Small intestine (tissue), 7 donors: ENCODE measurements at regions not wholly inside any gene's neighbourhood (a gene's known extent, or its start where the extent isn't known, plus 50 kb on each side); places are given as distances from the start of the nearest gene placed in this dataset.
"Not testable (repeated sequence)": the region's sequence is repeated elsewhere in the genome, so short reads cannot be mapped to it uniquely, and the experiment has no call there.

Experiments used
- DNase-seq, 2 donors: peaks; one replicate each; pipeline versions ENCODE4 v3.0.0 to v3.0.0-alpha.2; 2013
- FAIRE-seq: peaks from 2 replicates; lab custom pipeline; 2012; peaks lifted over from hg19 to GRCh38; lab: Jason Lieb, UNC
- H3K27ac ChIP-seq, 3 donors: one replicate each; pipeline ENCODE4 v1.5.1; 2013; ENCODE audit warnings: low read length in 2 of 3, mild to moderate bottlenecking in 2 of 3, control low read depth in 1 of 3, inconsistent platforms in 1 of 3, low read depth in 1 of 3, moderate library complexity in 1 of 3
- H3K27me3 ChIP-seq, 3 donors: one replicate each; pipeline ENCODE4 v1.6.1; 2013; ENCODE audit warnings: low read length in 3 of 3, inconsistent platforms in 1 of 3; ENCODE audit not compliant: control insufficient read depth in 3 of 3, insufficient read depth in 3 of 3
- H3K36me3 ChIP-seq, 3 donors: one replicate each; pipeline ENCODE4 v1.6.1; 2013; ENCODE audit warnings: low read length in 3 of 3, inconsistent platforms in 1 of 3, low read depth in 1 of 3, mild to moderate bottlenecking in 1 of 3, moderate library complexity in 1 of 3; ENCODE audit not compliant: control insufficient read depth in 3 of 3, insufficient read depth in 2 of 3
- H3K4me1 ChIP-seq, 3 donors: one replicate each; pipeline ENCODE4 v1.6.1; 2013; ENCODE audit warnings: low read length in 2 of 3, inconsistent platforms in 1 of 3, low read depth in 1 of 3, mild to moderate bottlenecking in 1 of 3, moderate library complexity in 1 of 3; ENCODE audit not compliant: control insufficient read depth in 3 of 3, insufficient read depth in 2 of 3
- H3K4me3 ChIP-seq, 3 donors: one replicate each; pipeline ENCODE4 v1.5.1; 2013; ENCODE audit warnings: low read length in 3 of 3, control low read depth in 1 of 3, inconsistent platforms in 1 of 3, low read depth in 1 of 3, mild to moderate bottlenecking in 1 of 3, moderate library complexity in 1 of 3
- H3K9me3 ChIP-seq, 2 donors: one replicate each; pipeline ENCODE4 v1.6.1; 2013; ENCODE audit warnings: low read depth in 1 of 2, low read length in 1 of 2; ENCODE audit not compliant: control insufficient read depth in 2 of 2, insufficient read depth in 1 of 2
- WGBS, 3 donors: extraction: QIAGEN DNeasy Blood & Tissue Kit; methylation state at CpG; one replicate each; pipeline ENCODE4 v1.1.7; 2013; 5-methylcytosine and 5-hydroxymethylcytosine counted together
- donor health status: healthy with polysubstance abuse.
- donor health status: control.
- donor health status: control.
- donor health status: Bipolar disorder and iron deficiency.
- donor health status: healthy.

- H3K27me3 ChIP-seq, H3K36me3 ChIP-seq, FAIRE-seq, H3K4me3 ChIP-seq, DNase-seq, H3K9me3 ChIP-seq, H3K27ac ChIP-seq, H3K4me1 ChIP-seq: not testable (repeated sequence)
- 57 to 79% (median 75%) methylated on average over 1 to 2 of the region's 4 CpGs for WGBS, 3 donors
These were observed 916.6 kb downstream of the BRD1 start for GRCh38 chr22:48911067-48911466.

GRCh38 chr22:48908547-48908946, 919.1 kb downstream of the BRD1 start:
- no peak overlapping the region for H3K27ac ChIP-seq
- H3K36me3 ChIP-seq, result no peaks in the 10 kb centered on the region
- DNase-seq (no peak), FAIRE-seq (no peak)
- H3K27me3 ChIP-seq, result no peaks in the 10 kb centered on the region
- no peak overlapping the region for H3K4me3 ChIP-seq
- no peaks in the 10 kb centered on the region for H3K9me3 ChIP-seq
- 80 to 84% (median 81%) methylated on average over 9 of the region's 9 CpGs for WGBS, 3 donors
- H3K4me1 ChIP-seq, result no peaks in the 10 kb centered on the region

- H3K27ac ChIP-seq, result no peak overlapping the region
- H3K36me3 ChIP-seq, result no peaks in the 10 kb centered on the region
- DNase-seq, result no peak
- no peak overlapping the region for H3K4me3 ChIP-seq
- no peaks in the 10 kb centered on the region for H3K4me1 ChIP-seq
- H3K27me3 ChIP-seq, result no peaks in the 10 kb centered on the region
- no peak for FAIRE-seq
- 78 to 82% (median 82%) methylated on average over 12 to 14 of the region's 14 CpGs for WGBS, 3 donors
- no peaks in the 10 kb centered on the region for H3K9me3 ChIP-seq
These were observed 920.1 kb downstream of the BRD1 start for GRCh38 chr22:48907591-48907990.

GRCh38 chr22:48906216-48906835, 921.3 kb downstream of the BRD1 start:
- no peak overlapping the region for H3K4me3 ChIP-seq
- no peaks in the 10 kb centered on the region for H3K36me3 ChIP-seq
- no peak overlapping the region for H3K27ac ChIP-seq
- no peak for FAIRE-seq
- WGBS, 3 donors, result 79 to 82% (median 82%) methylated on average over 17 of the region's 17 CpGs
- no peaks in the 10 kb centered on the region for H3K27me3 ChIP-seq
- no peaks in the 10 kb centered on the region for H3K9me3 ChIP-seq
- no peak for DNase-seq
- no peaks in the 10 kb centered on the region for H3K4me1 ChIP-seq

GRCh38 chr22:48905206-48905975, 922.3 kb downstream of the BRD1 start:
- 70 to 80% (median 72%) methylated on average over 17 of the region's 17 CpGs for WGBS, 3 donors
- Histone ChIP-seq H3K4me1 (no peaks in the 10 kb centered on the region), H3K9me3 (no peaks in the 10 kb centered on the region), H3K27ac (no peak overlapping the region), H3K4me3 (no peak overlapping the region), H3K36me3 (no peaks in the 10 kb centered on the region), H3K27me3 (no peaks in the 10 kb centered on the region)
- DNase-seq (no peak), FAIRE-seq (no peak)

- no peaks in the 10 kb centered on the region for H3K4me1 ChIP-seq
- H3K9me3 ChIP-seq, result no peaks in the 10 kb centered on the region
- H3K27me3 ChIP-seq, result no peaks in the 10 kb centered on the region
- no peak for FAIRE-seq
- no peaks in the 10 kb centered on the region for H3K36me3 ChIP-seq
- no peak overlapping the region for H3K27ac ChIP-seq
- 49 to 69% (median 58%) methylated on average over 17 to 25 of the region's 25 CpGs for WGBS, 3 donors
- no peak for DNase-seq
- no peak overlapping the region for H3K4me3 ChIP-seq
These were observed 924.6 kb downstream of the BRD1 start for GRCh38 chr22:48902983-48903650.

- Histone ChIP-seq H3K9me3 (no peaks in the 10 kb centered on the region), H3K4me3 (no peak overlapping the region), H3K4me1 (no peaks in the 10 kb centered on the region), H3K27ac (no peak overlapping the region), H3K36me3 (no peaks in the 10 kb centered on the region), H3K27me3 (no peaks in the 10 kb centered on the region)
- 83 to 90% (median 85%) methylated on average over 34 to 37 of the region's 37 CpGs for WGBS, 3 donors
- FAIRE-seq (no peak), DNase-seq (no peak)
These were observed 925.4 kb downstream of the BRD1 start for GRCh38 chr22:48902001-48902869.

- H3K27me3 ChIP-seq, result no peaks in the 10 kb centered on the region
- H3K36me3 ChIP-seq, result no peaks in the 10 kb centered on the region
- FAIRE-seq (no peak), DNase-seq (no peak)
- no peak overlapping the region for H3K4me3 ChIP-seq
- H3K27ac ChIP-seq, result no peak overlapping the region
- H3K4me1 ChIP-seq, result no peaks in the 10 kb centered on the region
- H3K9me3 ChIP-seq, result no peaks in the 10 kb centered on the region
- 59 to 65% (median 63%) methylated on average over 12 of the region's 12 CpGs for WGBS, 3 donors
These were observed 926.3 kb downstream of the BRD1 start for GRCh38 chr22:48901324-48901723.
